ENCODE measurements at regions not wholly inside any gene's neighbourhood (a gene's known extent, or its start where the extent isn't known, plus 50 kb on each side); places are given as distances from the start of the nearest gene placed in this dataset.
A peak's percentile ranks its signal among the peaks of the same experiment; 100 is the strongest.

GRCh38 chr15:25600751-25601150, 161.9 kb upstream of the UBE3A start:
- Histone ChIP-seq H3K9me3 (peaks cover 0 to 27% (median 7%) of the 10 kb centered on the region in 4 donors), H3K27me3 (no peaks in the 10 kb centered on the region), H3K4me3 (no peak overlapping the region), H3K36me3 (no peaks in the 10 kb centered on the region), H3K27ac (no peak overlapping the region), H3K4me1 (no peaks in the 10 kb centered on the region)
- intact Hi-C loops (cut with DNase I; ENCODE audit: low total_unique reads) = no loop called here
- DNase-seq = no peak
- 48 to 57% (median 52%) methylated on average over 1 of the region's 1 CpG for WGBS, 5 donors
- TF ChIP-seq EP300 (IDR thresholded peaks at IDR 0.05) = no peak

GRCh38 chr15:25597571-25597970, 158.7 kb upstream of the UBE3A start:
- intact Hi-C loops (cut with DNase I; ENCODE audit: low total_unique reads) = no loop called here

GRCh38 chr15:25596644-25597562, 158.1 kb upstream of the UBE3A start:
- DNase-seq = no peak
- Histone ChIP-seq H3K27me3 (no peaks in the 10 kb centered on the region), H3K9me3 (peaks cover 0 to 35% (median 18%) of the 10 kb centered on the region in 4 donors), H3K4me3 (peak overlapping the region in 1 of 4 donors; percentile 15), H3K36me3 (no peaks in the 10 kb centered on the region), H3K27ac (no peak overlapping the region), H3K4me1 (no peaks in the 10 kb centered on the region)
- no peak for TF ChIP-seq EP300 (IDR thresholded peaks at IDR 0.05)
- intact Hi-C loops (cut with DNase I; ENCODE audit: low total_unique reads) = no loop called here
- WGBS, 5 donors = 80 to 87% (median 82%) methylated on average over 44 of the region's 44 CpGs

More at GRCh38 chr15:25597571-25597970, 158.7 kb upstream of the UBE3A start:
- Histone ChIP-seq H3K27ac (no peak overlapping the region), H3K27me3 (no peaks in the 10 kb centered on the region), H3K4me3 (peak overlapping the region in 1 of 4 donors; percentile 15), H3K9me3 (peaks cover 0 to 32% (median 14%) of the 10 kb centered on the region in 4 donors), H3K4me1 (no peaks in the 10 kb centered on the region), H3K36me3 (no peaks in the 10 kb centered on the region)
- WGBS, 5 donors = 41 to 62% (median 56%) methylated on average over 5 of the region's 5 CpGs
- TF ChIP-seq CTCF (IDR thresholded peaks at IDR 0.05) (no peak), EP300 (IDR thresholded peaks at IDR 0.05) (no peak), POLR2AphosphoS5 (IDR thresholded peaks at IDR 0.05) (no peak), POLR2A (IDR thresholded peaks at IDR 0.05) (no peak)
- no peak for DNase-seq

- H3K27me3 ChIP-seq = no peaks in the 10 kb centered on the region
- H3K4me1 ChIP-seq = no peaks in the 10 kb centered on the region
- H3K4me3 ChIP-seq = no peak overlapping the region
- H3K9me3 ChIP-seq = peaks cover 0 to 46% (median 18%) of the 10 kb centered on the region in 4 donors
- intact Hi-C loops (cut with DNase I; ENCODE audit: low total_unique reads) = no loop called here
- WGBS, 5 donors = 73 to 84% (median 80%) methylated on average over 7 of the region's 7 CpGs
- no peak overlapping the region for H3K27ac ChIP-seq
- TF ChIP-seq POLR2AphosphoS5 (IDR thresholded peaks at IDR 0.05) (no peak), EP300 (IDR thresholded peaks at IDR 0.05) (no peak), POLR2A (IDR thresholded peaks at IDR 0.05) (no peak), CTCF (IDR thresholded peaks at IDR 0.05) (no peak)
- no peak for DNase-seq
- H3K36me3 ChIP-seq = no peaks in the 10 kb centered on the region
These were observed 149.0 kb upstream of the UBE3A start for GRCh38 chr15:25587616-25588340.

- H3K9me3 ChIP-seq = peaks cover 0 to 47% (median 25%) of the 10 kb centered on the region in 4 donors
- H3K27me3 ChIP-seq = no peaks in the 10 kb centered on the region
- no peak for DNase-seq
- WGBS, 5 donors = 61 to 82% (median 69%) methylated on average over 4 of the region's 4 CpGs
- intact Hi-C loops (cut with DNase I; ENCODE audit: low total_unique reads) = no loop called here
- H3K27ac ChIP-seq = no peak overlapping the region
- H3K4me3 ChIP-seq = no peak overlapping the region
- TF ChIP-seq POLR2AphosphoS5 (IDR thresholded peaks at IDR 0.05) = no peak
- TF ChIP-seq CTCF (IDR thresholded peaks at IDR 0.05) = no peak
- TF ChIP-seq EP300 (IDR thresholded peaks at IDR 0.05) = no peak
- TF ChIP-seq POLR2A (IDR thresholded peaks at IDR 0.05) = no peak
- no peaks in the 10 kb centered on the region for H3K36me3 ChIP-seq
- no peaks in the 10 kb centered on the region for H3K4me1 ChIP-seq
These were observed 144.1 kb upstream of the UBE3A start for GRCh38 chr15:25582886-25583285.

All from stomach (tissue), 8 donors.